H1 (cell line): ENCODE measurements at regions not wholly inside any gene's neighbourhood (a gene's known extent, or its start where the extent isn't known, plus 50 kb on each side); places are given as distances from the start of the nearest gene placed in this dataset.

Source experiments
- ASH2L ChIP-seq: fragments of 200-600, 300-600 bp; sonication (generic); IDR thresholded peaks from one replicate; pipeline ENCODE4 v1.7.1; 2017; ENCODE audit warnings: low read length
- ATF2 ChIP-seq: IDR thresholded peaks from 2 replicates; pipeline ENCODE4 v1.6.1; 2012; ENCODE audit warnings: low read length, inconsistent platforms
- CEBPB ChIP-seq: IDR thresholded peaks from 2 replicates; pipeline ENCODE4 v1.6.1; 2012; ENCODE audit warnings: low read depth, low read length
- GTF2F1 ChIP-seq: IDR thresholded peaks from 2 replicates; pipeline ENCODE4 v1.6.1; 2012; ENCODE audit warnings: low read depth, low read length, improper control_type of control experiment, borderline replicate concordance
- KDM4A ChIP-seq: IDR thresholded peaks from one replicate; pipeline ENCODE4 v1.7.1; 2012; ENCODE audit warnings: low read depth, mild to moderate bottlenecking, moderate library complexity, low read length, inconsistent platforms; ENCODE audit not compliant: severe bottlenecking
- RFX5 ChIP-seq: IDR thresholded peaks from 2 replicates; pipeline ENCODE4 v1.6.1; 2011; ENCODE audit warnings: low read depth, low read length, improper control_type of control experiment, borderline replicate concordance
- SUZ12 ChIP-seq: fragments of 200-600 bp; sonication (generic); IDR thresholded peaks from 2 replicates; pipeline ENCODE4 v1.6.1; 2012; ENCODE audit warnings: mild to moderate bottlenecking, inconsistent platforms, low read length, moderate library complexity, mixed read lengths

DNA sequence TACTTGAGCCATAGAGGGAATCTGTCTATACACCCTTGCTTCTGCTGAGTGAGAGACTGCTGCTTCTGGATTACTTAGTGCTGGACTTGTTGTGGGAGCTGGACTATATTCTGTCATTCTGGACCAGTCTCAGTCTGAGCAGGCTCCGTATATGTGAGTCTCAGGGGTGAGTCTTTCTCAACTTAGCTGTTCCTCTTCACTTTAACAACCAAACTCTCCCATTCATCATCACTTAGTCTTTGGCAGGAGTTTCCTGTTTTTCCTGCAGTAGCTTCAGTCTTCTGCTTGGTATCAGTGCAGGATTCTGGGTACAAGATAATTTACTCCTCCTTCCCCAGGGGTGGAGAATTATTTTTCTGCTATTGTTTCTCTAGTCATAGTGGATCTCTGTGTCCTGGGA, 779.5 kb downstream of the METTL15 start (continued):
- TF ChIP-seq ATF2 (no peak), CEBPB (no peak), ASH2L (no peak), GTF2F1 (no peak), KDM4A (no peak), SUZ12 (no peak), RFX5 (no peak)
- TF ChIP-seq, all 59 proteins: peak for 0
